ENCODE measurements at regions not wholly inside any gene's neighbourhood (a gene's known extent, or its start where the extent isn't known, plus 50 kb on each side); places are given as distances from the start of the nearest gene placed in this dataset.

GRCh38 chr6:14871221-14871620, 374.6 kb upstream of the JARID2 start:
- no peak overlapping the region for H3K27ac ChIP-seq (ENCODE audit: insufficient read length, low read depth, low read length)
- no peaks in the 10 kb centered on the region for H3K23me2 ChIP-seq (ENCODE audit: insufficient read length, low read depth, low read length, poor library complexity, severe bottlenecking)
- H3K14ac ChIP-seq (ENCODE audit: insufficient read depth, low read length) = no peak overlapping the region
- H3K4me1 ChIP-seq (ENCODE audit: insufficient read depth, low read length) = peaks cover 10% of the 10 kb centered on the region; the same call in 1 of the 2 replicates
- no peaks in the 10 kb centered on the region; the same call in 1 of the 2 replicates for H3K79me2 ChIP-seq (ENCODE audit: insufficient read depth, low read length)
- no CpG with 5 or more reads among the region's 5 CpGs for WGBS (ENCODE audit: extremely low coverage, insufficient read length, low lambda C conversion rate)
- no peak overlapping the region for H3K4me2 ChIP-seq (ENCODE audit: insufficient read depth, insufficient read length, low read length)
- H2BK20ac ChIP-seq (ENCODE audit: low read depth, low read length, poor library complexity, severe bottlenecking) = no peak overlapping the region
- H4K91ac ChIP-seq (ENCODE audit: insufficient read length, low read depth, low read length) = no peak overlapping the region
- no peak overlapping the region for H2BK12ac ChIP-seq (ENCODE audit: insufficient read length, low read depth, low read length)
- DNase-seq = no peak
- H2BK120ac ChIP-seq (ENCODE audit: low read depth, low read length, poor library complexity, severe bottlenecking) = no peak overlapping the region
- no peak overlapping the region for H3K4me3 Mint-ChIP-seq
- no peak overlapping the region for H3T11ph ChIP-seq (ENCODE audit: low read length)
- no peaks in the 10 kb centered on the region for H4K20me1 ChIP-seq (ENCODE audit: control insufficient read depth, insufficient read depth, insufficient read length)
- H3K27me3 ChIP-seq (ENCODE audit: insufficient read depth, low read length) = no peaks in the 10 kb centered on the region
- no peak overlapping the region for H2BK15ac ChIP-seq (ENCODE audit: low read depth, low read length)
- H3K56ac ChIP-seq (ENCODE audit: insufficient read length, low read depth, low read length) = no peak overlapping the region
- H2AK5ac ChIP-seq (ENCODE audit: insufficient read length, low read length) = no peak overlapping the region
- H3K9me3 Mint-ChIP-seq = no peaks in the 10 kb centered on the region
- H2BK5ac ChIP-seq (ENCODE audit: insufficient read length, low read length) = no peak overlapping the region
- peaks cover 32 to 43% of the 10 kb centered on the region in 2 experiments for H3K4me1 Mint-ChIP-seq
- H3K79me1 ChIP-seq (ENCODE audit: insufficient read depth, low read depth, low read length, poor library complexity, severe bottlenecking) = no peaks in the 10 kb centered on the region
- no peak overlapping the region for H4K8ac ChIP-seq (replicated peaks; ENCODE audit: insufficient read length, low read depth, low read length)
- no peak overlapping the region for H3K18ac ChIP-seq (ENCODE audit: insufficient read length, low read depth, low read length)
- H3K9ac ChIP-seq (ENCODE audit: extremely low read depth, insufficient read length, low read length) = no peak overlapping the region
- no peak overlapping the region for H3K23ac ChIP-seq (ENCODE audit: insufficient read length, low read depth, low read length)
- H4K5ac ChIP-seq (ENCODE audit: insufficient read length, low read depth, low read length) = no peak overlapping the region
- H3K4ac ChIP-seq (ENCODE audit: low read depth, low read length) = no peak overlapping the region
- no peak overlapping the region for H2AFZ ChIP-seq (ENCODE audit: low read length)
- H3K27ac Mint-ChIP-seq = no peak overlapping the region
- H3K27me3 Mint-ChIP-seq (ENCODE audit: low read depth) = no peaks in the 10 kb centered on the region; the same call in 1 of the 2 replicates
- no peak for TF ChIP-seq CTCF (conservative IDR thresholded peaks at IDR 0.05)
- no peaks in the 10 kb centered on the region; a peak in 1 of 7 replicates for H3K36me3 Mint-ChIP-seq (ENCODE audit: insufficient read depth in 1 of 3, low read depth in 3 of 3)
- H3K9me3 ChIP-seq (ENCODE audit: control insufficient read depth, low read depth, low read length) = no peaks in the 10 kb centered on the region
